ENCODE measurements at regions not wholly inside any gene's neighbourhood (a gene's known extent, or its start where the extent isn't known, plus 50 kb on each side); places are given as distances from the start of the nearest gene placed in this dataset.

GRCh38 chr2:128988326-128988725, 669.7 kb upstream of the HS6ST1 start:
- no peak overlapping the region for H3K27ac ChIP-seq
- TF ChIP-seq CTCF (conservative IDR thresholded peaks at IDR 0.05), result no peak

- no peak overlapping the region for H3K27ac ChIP-seq
- no peak for TF ChIP-seq CTCF (conservative IDR thresholded peaks at IDR 0.05)
Observed at GRCh38 chr2:128988967-128989366, 670.3 kb upstream of the HS6ST1 start.

GRCh38 chr2:128995086-128995485, 676.4 kb upstream of the HS6ST1 start:
- TF ChIP-seq CTCF (conservative IDR thresholded peaks at IDR 0.05), result no peak
- H3K27ac ChIP-seq, result no peak overlapping the region

GRCh38 chr2:128996078-128996477, 677.4 kb upstream of the HS6ST1 start:
- no peak for TF ChIP-seq CTCF (conservative IDR thresholded peaks at IDR 0.05)
- H3K27ac ChIP-seq, result no peak overlapping the region

- no peak overlapping the region for H3K27ac ChIP-seq
- no peak for TF ChIP-seq CTCF (conservative IDR thresholded peaks at IDR 0.05)
Observed at GRCh38 chr2:128997166-128997866, 678.6 kb upstream of the HS6ST1 start.

GRCh38 chr2:129001926-129002325, 683.3 kb upstream of the HS6ST1 start:
- H3K27ac ChIP-seq, result no peak overlapping the region
- no peak for TF ChIP-seq CTCF (conservative IDR thresholded peaks at IDR 0.05)

- no peak for TF ChIP-seq CTCF (conservative IDR thresholded peaks at IDR 0.05)
Observed at GRCh38 chr2:129002751-129003150, 684.1 kb upstream of the HS6ST1 start.

More at GRCh38 chr2:129002751-129003150, 684.1 kb upstream of the HS6ST1 start:
- no peak overlapping the region for H3K27ac ChIP-seq

Measured in VCaP (cell line).